Endothelial cell of umbilical vein (primary cell): ENCODE measurements at regions not wholly inside any gene's neighbourhood (a gene's known extent, or its start where the extent isn't known, plus 50 kb on each side); places are given as distances from the start of the nearest gene placed in this dataset.

Source experiments
- BruUV-seq: library from RNA; stranded (reverse); fragments of 400-500 nt; replicated peaks from 2 replicates; lab custom pipeline; 2021; lab: Mats Ljungman, UMichigan
- CTCF ChIA-PET: fragments of 300-600, 350-600 bp; sonication (Branson Sonifier 250); formaldehyde crosslinking; loops from one replicate; lab custom pipeline; 2021; ENCODE audit warnings: antibody characterized with exemption, inconsistent platforms; lab: Charles Lee
- POLR2A ChIA-PET: fragments of 300-600, 350-600 bp; sonication (Branson Sonifier 250); formaldehyde crosslinking; loops from one replicate; lab custom pipeline; 2021; ENCODE audit warnings: antibody characterized with exemption, inconsistent platforms; lab: Charles Lee
- DNase-seq: peaks from one replicate; pipeline ENCODE4 v3.0.0-alpha.2; 2011; ENCODE audit warnings: low read depth, low spot score
- FAIRE-seq: peaks from 2 replicates; lab custom pipeline; 2011; peaks lifted over from hg19 to GRCh38; lab: Jason Lieb, UNC
- H2AFZ ChIP-seq: 2 replicates; pipeline ENCODE4 v1.6.0; 2012; ENCODE audit warnings: low read depth, low read length, control low read depth, inconsistent platforms
- H3K27ac ChIP-seq: 2 replicates; pipeline ENCODE4 v1.5.1; 2011; ENCODE audit warnings: low read depth, mild to moderate bottlenecking, control low read depth, low read length, moderate library complexity; ENCODE audit not compliant: insufficient read depth
- H3K27me3 ChIP-seq, 2 experiments: 2 replicates each; pipeline versions ENCODE4 v1.6.0 to v1.6.1; 2011; ENCODE audit warnings: low read length in 2 of 2, mixed read lengths in 1 of 2; ENCODE audit not compliant: control insufficient read depth in 2 of 2, insufficient read depth in 2 of 2
- H3K36me3 ChIP-seq, 2 experiments: 2 replicates in 1 of 2; 3 replicates in 1 of 2; pipeline ENCODE4 v1.5.1; 2011; ENCODE audit warnings: low read length in 2 of 2, mild to moderate bottlenecking in 1 of 2, moderate library complexity in 1 of 2; ENCODE audit not compliant: control insufficient read depth in 2 of 2, insufficient read depth in 2 of 2; ENCODE audit errors: extremely low read depth in 1 of 2
- H3K4me1 ChIP-seq: 3 replicates; pipeline ENCODE4 v1.5.1; 2011; ENCODE audit warnings: mild to moderate bottlenecking, low read length; ENCODE audit not compliant: control insufficient read depth, insufficient read depth; ENCODE audit errors: extremely low read depth
- H3K4me2 ChIP-seq: 2 replicates; pipeline ENCODE4 v1.6.1; 2011; ENCODE audit warnings: low read length, control low read depth, mixed read lengths; ENCODE audit not compliant: insufficient read depth
- H3K4me3 ChIP-seq, 3 experiments: fragments of 200-600 bp in 1 of 3; sonication (generic), shearing (Covaris generic) in 1 of 3; replicated peaks in 1 of 3; 2 replicates each; pipeline ENCODE4 v1.5.1; 2011 to 2016; ENCODE audit warnings: control low read depth in 3 of 3, low read length in 3 of 3, mild to moderate bottlenecking in 2 of 3, inconsistent platforms in 1 of 3, low read depth in 1 of 3, moderate library complexity in 1 of 3; ENCODE audit not compliant: insufficient read depth in 1 of 3
- H3K79me2 ChIP-seq: 2 replicates; pipeline ENCODE4 v1.6.0; 2012; ENCODE audit warnings: low read length, inconsistent platforms; ENCODE audit not compliant: control insufficient read depth, insufficient read depth
- H3K9ac ChIP-seq: replicated peaks from 2 replicates; pipeline ENCODE3; 2011; ENCODE audit warnings: low read length, control low read depth; ENCODE audit not compliant: insufficient read depth; ENCODE audit errors: extremely low read depth
- H3K9me1 ChIP-seq: replicated peaks from 3 replicates; pipeline ENCODE4 v1.6.0; 2011; ENCODE audit warnings: mild to moderate bottlenecking, low read length; ENCODE audit not compliant: control insufficient read depth, insufficient read depth; ENCODE audit errors: extremely low read depth
- H3K9me3 ChIP-seq: replicated peaks from 2 replicates; pipeline ENCODE4 v1.5.1; 2012; ENCODE audit warnings: low read length, inconsistent platforms; ENCODE audit not compliant: control insufficient read depth, insufficient read depth
- H4K20me1 ChIP-seq: replicated peaks from 2 replicates; pipeline ENCODE3; 2011; ENCODE audit warnings: mild to moderate bottlenecking, low read length; ENCODE audit not compliant: control insufficient read depth, insufficient read depth; ENCODE audit errors: extremely low read depth
- CTCF ChIP-seq, 2 donors: IDR thresholded peaks; 1 replicate in 1 of 2; 2 replicates in 1 of 2; pipeline ENCODE4 v1.5.1; 2011; ENCODE audit warnings: low read length in 2 of 2, mild to moderate bottlenecking in 2 of 2, moderate library complexity in 2 of 2, control low read depth in 1 of 2, inconsistent platforms in 1 of 2, low read depth in 1 of 2; ENCODE audit not compliant: insufficient read depth in 1 of 2; ENCODE audit errors: extremely low read depth in 1 of 2
- EZH2 ChIP-seq: IDR thresholded peaks from 2 replicates; pipeline ENCODE4 v1.6.1; 2012; ENCODE audit warnings: borderline replicate concordance, low read depth, mild to moderate bottlenecking, moderate library complexity, low read length, inconsistent platforms; ENCODE audit not compliant: severe bottlenecking
- FOS ChIP-seq: IDR thresholded peaks from 2 replicates; pipeline ENCODE4 v1.6.1; 2011; ENCODE audit warnings: mild to moderate bottlenecking, low read length, moderate library complexity, borderline replicate concordance; ENCODE audit not compliant: insufficient read depth
- GATA2 ChIP-seq: IDR thresholded peaks from 2 replicates; pipeline ENCODE4 v1.7.0; 2011; ENCODE audit warnings: low read depth, mild to moderate bottlenecking, moderate library complexity, mixed read lengths, low read length; ENCODE audit not compliant: insufficient read length, insufficient read depth
- JUN ChIP-seq: IDR thresholded peaks from 2 replicates; pipeline ENCODE4 v1.6.1; 2011; ENCODE audit warnings: borderline replicate concordance, low read depth; ENCODE audit not compliant: insufficient read length, insufficient read depth
- MYC ChIP-seq: IDR thresholded peaks from one replicate; pipeline ENCODE4 v1.6.1; 2011; ENCODE audit warnings: mild to moderate bottlenecking, low read depth, low read length
- POLR2A ChIP-seq: IDR thresholded peaks from 2 replicates; pipeline ENCODE4 v1.6.1; 2012; ENCODE audit warnings: low read depth, mild to moderate bottlenecking, control low read depth, low read length
- POLR2AphosphoS5 ChIP-seq: IDR thresholded peaks from 2 replicates; pipeline ENCODE4 v1.6.1; 2012; ENCODE audit warnings: low read depth, mild to moderate bottlenecking, control low read depth, low read length, moderate library complexity; ENCODE audit not compliant: insufficient read depth
- dilution Hi-C: fragments of 300-500 bp; cut with MboI; formaldehyde crosslinking; loops from one replicate; pipeline ENCODE4 v1.15.0; 2019; ENCODE audit warnings: low sequenced_read_pairs; ENCODE audit not compliant: extremely low pct_ligation_motif_present
- intact Hi-C: fragments of 100-400 bp; cut with micrococcal nuclease; formaldehyde crosslinking; loops from one replicate; pipeline ENCODE4 v1.10.0; 2022
- TF ChIP-seq, protein P1 (sequence below): IDR thresholded peaks from 2 replicates; pipeline ENCODE4 v1.6.1; 2011; ENCODE audit not compliant: insufficient read depth, insufficient read length

GRCh38 chrX:132270699-132271098 is 51.5 kb upstream of the RAP2C start:
- H3K4me1 ChIP-seq = no peaks in the 10 kb centered on the region
- DNase-seq = no peak
- TF ChIP-seq GATA2 = no peak
- no peak for TF ChIP-seq CTCF (IDR thresholded peaks at IDR 0.05; ENCODE audit: extremely low read depth in 1 of 2, insufficient read depth in 1 of 2, low read depth in 1 of 2, low read length in 2 of 2)
- TF ChIP-seq, protein P1, sequence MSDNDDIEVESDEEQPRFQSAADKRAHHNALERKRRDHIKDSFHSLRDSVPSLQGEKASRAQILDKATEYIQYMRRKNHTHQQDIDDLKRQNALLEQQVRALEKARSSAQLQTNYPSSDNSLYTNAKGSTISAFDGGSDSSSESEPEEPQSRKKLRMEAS = no peak
- TF ChIP-seq POLR2A = no peak
- no peak for TF ChIP-seq POLR2AphosphoS5
- no peak for TF ChIP-seq MYC
- TF ChIP-seq EZH2 = no peak
- TF ChIP-seq JUN = no peak
- TF ChIP-seq FOS = no peak
- no peaks in the 10 kb centered on the region for H3K36me3 ChIP-seq
- FAIRE-seq = no peak
- H3K27ac ChIP-seq = no peak overlapping the region
- H3K27me3 ChIP-seq = no peaks in the 10 kb centered on the region
- H3K9me3 ChIP-seq = no peaks in the 10 kb centered on the region
- POLR2A ChIA-PET = no interaction called here
- H3K4me3 ChIP-seq = no peak overlapping the region
- no peaks in the 10 kb centered on the region for H3K9me1 ChIP-seq
- no peak overlapping the region for H2AFZ ChIP-seq
- dilution Hi-C loops = no loop called here
- no peak overlapping the region for H3K9ac ChIP-seq
- BruUV-seq = no TSS peak
- H3K79me2 ChIP-seq = no peaks in the 10 kb centered on the region
- intact Hi-C loops = no loop called here
- H3K4me2 ChIP-seq = no peak overlapping the region
- H4K20me1 ChIP-seq = no peaks in the 10 kb centered on the region
- CTCF ChIA-PET = interaction anchor here (1.0 kb wide), 1 partner anchor 178 kb away, joined by 3 read pairs; no protein-coding TSS in a partner anchor
